HG02970 (cell line): ENCODE measurements at regions not wholly inside any gene's neighbourhood (a gene's known extent, or its start where the extent isn't known, plus 50 kb on each side); places are given as distances from the start of the nearest gene placed in this dataset.

ENCODE experiments used
- ATAC-seq: cut with Tn5 transposase; IDR thresholded peaks from one replicate; pipeline ENCODE4 v1.9.1; 2021; ENCODE audit warnings: mild to moderate bottlenecking, moderate library complexity, moderate number of reproducible peaks; ENCODE audit not compliant: unreplicated experiment, low FRiP score

GRCh38 chr12:3973973-3974644 is 100.9 kb upstream of the PARP11 start:
- no peak for ATAC-seq

GRCh38 chr12:3973269-3973884 is 100.2 kb upstream of the PARP11 start:
- ATAC-seq = no peak

GRCh38 chr12:3972576-3972975 is 99.4 kb upstream of the PARP11 start:
- no peak for ATAC-seq

- ATAC-seq = no peak
Measured at GRCh38 chr12:3968523-3968922, 95.3 kb upstream of the PARP11 start.

GRCh38 chr12:3967556-3968160 is 94.5 kb upstream of the PARP11 start:
- no peak for ATAC-seq

GRCh38 chr12:3966376-3966775 is 93.2 kb upstream of the PARP11 start:
- no peak for ATAC-seq

- ATAC-seq = no peak
Measured at GRCh38 chr12:3965046-3965445, 91.8 kb upstream of the PARP11 start.

- ATAC-seq = no peak
Measured at GRCh38 chr12:3964439-3964838, 91.2 kb upstream of the PARP11 start.

- no peak for ATAC-seq
Measured at GRCh38 chr12:3962631-3963483, 89.7 kb upstream of the PARP11 start.

- ATAC-seq = no peak
Measured at GRCh38 chr12:3961591-3961990, 88.4 kb upstream of the PARP11 start.

GRCh38 chr12:3959799-3960560 is 86.8 kb upstream of the PARP11 start:
- no peak for ATAC-seq

GRCh38 chr12:3958534-3958933 is 85.3 kb upstream of the PARP11 start:
- no peak for ATAC-seq

GRCh38 chr12:3951380-3952135 is 78.4 kb upstream of the PARP11 start:
- no peak for ATAC-seq

- no peak for ATAC-seq
Measured at GRCh38 chr12:3950714-3951320, 77.6 kb upstream of the PARP11 start.

GRCh38 chr12:3947781-3948180 is 74.6 kb upstream of the PARP11 start:
- ATAC-seq = no peak

GRCh38 chr12:3945671-3946070 is 72.5 kb upstream of the PARP11 start:
- ATAC-seq = no peak

GRCh38 chr12:3944620-3945019 is 71.4 kb upstream of the PARP11 start:
- ATAC-seq = no peak

GRCh38 chr12:3938042-3938544 is 64.9 kb upstream of the PARP11 start:
- ATAC-seq = no peak

- no peak for ATAC-seq
Measured at GRCh38 chr12:3935078-3935477, 61.9 kb upstream of the PARP11 start.
